Muscle layer of colon (tissue), 2 donors: ENCODE measurements at regions not wholly inside any gene's neighbourhood (a gene's known extent, or its start where the extent isn't known, plus 50 kb on each side); places are given as distances from the start of the nearest gene placed in this dataset.
"Not testable (repeated sequence)": the region's sequence is repeated elsewhere in the genome, so short reads cannot be mapped to it uniquely, and the experiment has no call there.

ENCODE experiments used
- H3K27ac ChIP-seq: one replicate; pipeline ENCODE4 v1.7.0; 2013; ENCODE audit warnings: low read depth, mild to moderate bottlenecking, low read length, moderate library complexity
- H3K27me3 ChIP-seq, 2 donors: one replicate each; pipeline ENCODE4 v1.7.0; 2013; ENCODE audit warnings: low read length in 2 of 2, mild to moderate bottlenecking in 2 of 2; ENCODE audit not compliant: insufficient read depth in 2 of 2, control insufficient read depth in 1 of 2
- H3K36me3 ChIP-seq: one replicate; pipeline ENCODE4 v1.7.0; 2013; ENCODE audit warnings: mild to moderate bottlenecking, low read length; ENCODE audit not compliant: insufficient read depth
- H3K4me1 ChIP-seq: one replicate; pipeline ENCODE4 v1.7.0; 2013; ENCODE audit warnings: mild to moderate bottlenecking, low read length; ENCODE audit not compliant: insufficient read depth
- H3K4me3 ChIP-seq, 2 donors: one replicate each; pipeline ENCODE4 v1.7.0; 2013; ENCODE audit warnings: low read length in 2 of 2, low read depth in 1 of 2, mild to moderate bottlenecking in 1 of 2, moderate library complexity in 1 of 2
- H3K9ac ChIP-seq: one replicate; pipeline ENCODE4 v1.7.0; 2013; ENCODE audit warnings: low read length
- H3K9me3 ChIP-seq: one replicate; pipeline ENCODE4 v1.7.0; 2013; ENCODE audit warnings: mild to moderate bottlenecking, low read length
- donor health status: abdominal sarcoma.
- donor health status: Adenocarcinoma of cecum.

GRCh38 chr1:38657873-38658272, 201.7 kb downstream of the RRAGC start:
- no peaks in the 10 kb centered on the region for H3K27me3 ChIP-seq
- H3K9ac ChIP-seq, result no peak overlapping the region
- H3K27ac ChIP-seq, result no peak overlapping the region
- H3K4me1 ChIP-seq, result no peaks in the 10 kb centered on the region
- no peaks in the 10 kb centered on the region for H3K36me3 ChIP-seq
- H3K9me3 ChIP-seq, result no peaks in the 10 kb centered on the region
- no peak overlapping the region for H3K4me3 ChIP-seq

- Histone ChIP-seq H3K9ac (no peak overlapping the region), H3K27me3 (no peaks in the 10 kb centered on the region), H3K9me3 (no peaks in the 10 kb centered on the region), H3K4me1 (no peaks in the 10 kb centered on the region), H3K4me3 (no peak overlapping the region), H3K27ac (no peak overlapping the region), H3K36me3 (no peaks in the 10 kb centered on the region)
These were observed 202.2 kb downstream of the RRAGC start for GRCh38 chr1:38657207-38657840.

GRCh38 chr1:38656726-38657125, 202.8 kb downstream of the RRAGC start:
- no peaks in the 10 kb centered on the region for H3K36me3 ChIP-seq
- H3K27me3 ChIP-seq, result no peaks in the 10 kb centered on the region
- no peaks in the 10 kb centered on the region for H3K4me1 ChIP-seq
- no peak overlapping the region for H3K9ac ChIP-seq
- H3K4me3 ChIP-seq, result no peak overlapping the region
- no peaks in the 10 kb centered on the region for H3K9me3 ChIP-seq
- no peak overlapping the region for H3K27ac ChIP-seq

DNA sequence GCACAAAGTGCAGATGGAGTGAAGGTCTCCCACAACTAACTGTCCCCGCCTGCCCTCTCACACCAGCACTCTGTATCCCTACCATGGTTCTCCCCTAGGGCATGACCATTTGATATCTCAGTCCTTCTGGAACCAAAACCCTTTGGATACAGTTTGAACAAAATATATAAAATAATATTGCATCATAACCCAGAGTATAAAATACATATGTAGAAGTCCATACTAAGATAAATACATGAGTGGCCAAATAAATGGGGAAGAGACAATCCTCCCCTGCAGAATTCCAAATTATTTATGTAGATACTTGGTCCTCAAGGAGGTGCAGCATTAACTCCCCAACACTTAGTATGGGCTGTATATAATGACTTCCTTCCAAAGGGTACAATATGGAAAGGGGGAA, 207.4 kb downstream of the RRAGC start:
- Histone ChIP-seq H3K9me3 (no peaks in the 10 kb centered on the region), H3K27me3 (no peaks in the 10 kb centered on the region), H3K36me3 (no peaks in the 10 kb centered on the region), H3K4me1 (no peaks in the 10 kb centered on the region), H3K4me3 (no peak overlapping the region), H3K9ac (no peak overlapping the region), H3K27ac (no peak overlapping the region)

- Histone ChIP-seq H3K27ac (no peak overlapping the region), H3K4me3 (no peak overlapping the region), H3K9ac (no peak overlapping the region), H3K36me3 (no peaks in the 10 kb centered on the region), H3K9me3 (no peaks in the 10 kb centered on the region), H3K27me3 (no peaks in the 10 kb centered on the region), H3K4me1 (no peaks in the 10 kb centered on the region)
These were observed 207.9 kb downstream of the RRAGC start for GRCh38 chr1:38651669-38652068.

- H3K36me3 ChIP-seq, result no peaks in the 10 kb centered on the region
- H3K4me1 ChIP-seq, result no peaks in the 10 kb centered on the region
- H3K27ac ChIP-seq, result no peak overlapping the region
These were observed 211.2 kb downstream of the RRAGC start for GRCh38 chr1:38648417-38648816.

GRCh38 chr1:38647341-38647740, 212.2 kb downstream of the RRAGC start:
- H3K27ac ChIP-seq, H3K36me3 ChIP-seq, H3K4me3 ChIP-seq, H3K4me1 ChIP-seq, H3K27me3 ChIP-seq, H3K9me3 ChIP-seq, H3K9ac ChIP-seq: not testable (repeated sequence)

More at GRCh38 chr1:38648417-38648816, 211.2 kb downstream of the RRAGC start:
- H3K27me3 ChIP-seq, result no peaks in the 10 kb centered on the region
- H3K9me3 ChIP-seq, result no peaks in the 10 kb centered on the region
- H3K9ac ChIP-seq, result no peak overlapping the region
- H3K4me3 ChIP-seq, result no peak overlapping the region

DNA sequence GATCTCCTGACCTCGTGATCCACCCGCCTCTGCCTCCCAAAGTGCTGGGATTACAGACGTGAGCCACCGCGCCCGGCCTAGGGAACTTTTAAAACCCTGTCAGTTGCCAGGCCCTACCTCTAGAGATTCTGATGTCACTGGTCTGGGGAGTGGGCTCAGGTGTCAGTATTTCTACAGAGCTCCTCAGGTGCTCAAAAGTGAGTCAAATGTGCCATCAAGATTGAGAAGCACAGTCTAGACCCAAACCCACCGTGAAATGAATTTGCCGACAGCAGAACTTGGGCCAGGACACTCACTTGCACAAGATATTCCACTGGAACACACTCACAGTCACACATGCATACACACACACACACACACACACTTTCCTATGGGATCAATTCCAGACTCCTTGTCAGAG, 215.5 kb downstream of the RRAGC start:
- Histone ChIP-seq H3K9ac (no peak overlapping the region), H3K27me3 (no peaks in the 10 kb centered on the region), H3K4me3 (no peak overlapping the region), H3K36me3 (no peaks in the 10 kb centered on the region), H3K4me1 (no peaks in the 10 kb centered on the region), H3K9me3 (no peaks in the 10 kb centered on the region), H3K27ac (no peak overlapping the region)

- Histone ChIP-seq H3K4me1 (no peaks in the 10 kb centered on the region), H3K27me3 (no peaks in the 10 kb centered on the region), H3K9ac (no peak overlapping the region), H3K4me3 (no peak overlapping the region), H3K27ac (no peak overlapping the region), H3K36me3 (no peaks in the 10 kb centered on the region), H3K9me3 (no peaks in the 10 kb centered on the region)
These were observed 217.9 kb downstream of the RRAGC start for GRCh38 chr1:38641661-38642060.

GRCh38 chr1:38640371-38640770, 219.2 kb downstream of the RRAGC start:
- H3K4me1 ChIP-seq, result no peaks in the 10 kb centered on the region
- H3K4me3 ChIP-seq, result no peak overlapping the region
- no peak overlapping the region for H3K9ac ChIP-seq
- H3K9me3 ChIP-seq, result peaks cover 1% of the 10 kb centered on the region
- H3K27me3 ChIP-seq, result peaks cover 0 to 8% of the 10 kb centered on the region in 2 donors
- H3K27ac ChIP-seq, result no peak overlapping the region
- H3K36me3 ChIP-seq, result no peaks in the 10 kb centered on the region

DNA sequence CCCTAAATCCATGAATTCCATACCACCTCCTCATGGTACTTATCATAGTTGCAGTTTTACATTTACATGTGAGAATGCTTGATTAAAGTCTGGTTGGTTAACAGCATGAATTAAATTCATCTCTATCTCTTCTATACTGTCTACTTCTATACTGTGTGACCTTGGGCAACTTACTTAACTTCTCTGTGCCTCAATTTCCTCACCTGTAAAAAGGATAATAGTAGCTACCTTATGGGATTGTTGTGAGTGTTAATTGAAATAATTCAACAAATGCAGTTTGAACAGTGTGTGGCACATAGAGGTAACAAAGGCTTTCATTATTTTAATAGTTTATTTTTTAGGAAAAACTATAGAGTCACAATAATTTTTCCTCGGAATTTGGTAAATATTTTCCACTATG, 231.3 kb downstream of the RRAGC start:
- Histone ChIP-seq H3K27ac (no peak overlapping the region), H3K9ac (no peak overlapping the region), H3K9me3 (no peaks in the 10 kb centered on the region), H3K36me3 (no peaks in the 10 kb centered on the region), H3K4me3 (no peak overlapping the region), H3K4me1 (no peaks in the 10 kb centered on the region), H3K27me3 (no peaks in the 10 kb centered on the region)

GRCh38 chr1:38625939-38626338, 233.6 kb downstream of the RRAGC start:
- H3K27me3 ChIP-seq, result no peaks in the 10 kb centered on the region
- no peaks in the 10 kb centered on the region for H3K9me3 ChIP-seq
- no peaks in the 10 kb centered on the region for H3K4me1 ChIP-seq
- H3K4me3 ChIP-seq, result no peak overlapping the region
- H3K9ac ChIP-seq, result no peak overlapping the region
- H3K27ac ChIP-seq, result no peak overlapping the region
- H3K36me3 ChIP-seq, result no peaks in the 10 kb centered on the region
